ENCODE measurements at regions not wholly inside any gene's neighbourhood (a gene's known extent, or its start where the extent isn't known, plus 50 kb on each side); places are given as distances from the start of the nearest gene placed in this dataset.

- no peaks in the 10 kb centered on the region for H3K4me1 ChIP-seq
- H3K27me3 ChIP-seq = no peaks in the 10 kb centered on the region
- WGBS = 86% methylated on average over 3 of the region's 3 CpGs
- no peak overlapping the region for H3K27ac ChIP-seq (replicated peaks in 1 of 4)
- intact Hi-C loops (cut with DNase I) = no loop called here
- H3K9me3 ChIP-seq = no peaks in the 10 kb centered on the region
- H3K36me3 ChIP-seq = no peaks in the 10 kb centered on the region
- no peak overlapping the region for H3K4me3 ChIP-seq
- TF ChIP-seq POLR2AphosphoS5 (IDR thresholded peaks at IDR 0.05) = no peak
- TF ChIP-seq CTCF (IDR thresholded peaks at IDR 0.05) = no peak
- TF ChIP-seq EP300 (IDR thresholded peaks at IDR 0.05) = no peak
- TF ChIP-seq POLR2A (IDR thresholded peaks at IDR 0.05; ENCODE audit: low read depth) = no peak
- DNase-seq (ENCODE audit: extremely low spot score) = no peak
Observed at GRCh38 chr4:156521631-156522030, 450.0 kb downstream of the PDGFC start.

GRCh38 chr4:156517956-156518355 is 453.6 kb downstream of the PDGFC start:
- intact Hi-C loops (cut with DNase I) = no loop called here
- 71% methylated on average over 2 of the region's 2 CpGs for WGBS
- no peak overlapping the region for H3K4me3 ChIP-seq

GRCh38 chr4:156517546-156517945 is 454.1 kb downstream of the PDGFC start:
- no peak overlapping the region for H3K4me3 ChIP-seq
- no peak for TF ChIP-seq POLR2AphosphoS5 (IDR thresholded peaks at IDR 0.05)
- no peak for TF ChIP-seq POLR2A (IDR thresholded peaks at IDR 0.05; ENCODE audit: low read depth)
- TF ChIP-seq CTCF (IDR thresholded peaks at IDR 0.05) = no peak
- no peak for TF ChIP-seq EP300 (IDR thresholded peaks at IDR 0.05)
- intact Hi-C loops (cut with DNase I) = no loop called here
- no peak for DNase-seq (ENCODE audit: extremely low spot score)
- 77% methylated on average over 1 of the region's 1 CpG for WGBS
- no peak overlapping the region for H3K27ac ChIP-seq (replicated peaks in 1 of 4)
- no peaks in the 10 kb centered on the region for H3K9me3 ChIP-seq
- H3K4me1 ChIP-seq = no peaks in the 10 kb centered on the region
- H3K27me3 ChIP-seq = no peaks in the 10 kb centered on the region
- no peaks in the 10 kb centered on the region for H3K36me3 ChIP-seq

More at GRCh38 chr4:156517956-156518355, 453.6 kb downstream of the PDGFC start:
- H3K27me3 ChIP-seq = no peaks in the 10 kb centered on the region
- DNase-seq (ENCODE audit: extremely low spot score) = no peak
- H3K4me1 ChIP-seq = no peaks in the 10 kb centered on the region
- TF ChIP-seq POLR2AphosphoS5 (IDR thresholded peaks at IDR 0.05) (no peak), EP300 (IDR thresholded peaks at IDR 0.05) (no peak), CTCF (IDR thresholded peaks at IDR 0.05) (no peak), POLR2A (IDR thresholded peaks at IDR 0.05; ENCODE audit: low read depth) (no peak)
- no peak overlapping the region for H3K27ac ChIP-seq (replicated peaks in 1 of 4)
- H3K9me3 ChIP-seq = no peaks in the 10 kb centered on the region
- no peaks in the 10 kb centered on the region for H3K36me3 ChIP-seq

GRCh38 chr4:156516698-156517097 is 454.9 kb downstream of the PDGFC start:
- no peak for TF ChIP-seq EP300 (IDR thresholded peaks at IDR 0.05)
- no peak for TF ChIP-seq POLR2A (IDR thresholded peaks at IDR 0.05; ENCODE audit: low read depth)
- no peak for TF ChIP-seq POLR2AphosphoS5 (IDR thresholded peaks at IDR 0.05)
- no peak for TF ChIP-seq CTCF (IDR thresholded peaks at IDR 0.05)
- Histone ChIP-seq H3K36me3 (no peaks in the 10 kb centered on the region), H3K4me3 (no peak overlapping the region), H3K9me3 (no peaks in the 10 kb centered on the region), H3K4me1 (no peaks in the 10 kb centered on the region), H3K27ac (replicated peaks in 1 of 4) (no peak overlapping the region), H3K27me3 (no peaks in the 10 kb centered on the region)
- DNase-seq (ENCODE audit: extremely low spot score) = no peak
- intact Hi-C loops (cut with DNase I) = no loop called here
- WGBS = 100% methylated on average over 1 of the region's 1 CpG

- H3K36me3 ChIP-seq = no peaks in the 10 kb centered on the region
- no peak overlapping the region for H3K27ac ChIP-seq (replicated peaks in 1 of 4)
- DNase-seq (ENCODE audit: extremely low spot score) = no peak
- no peak overlapping the region for H3K4me3 ChIP-seq
- H3K27me3 ChIP-seq = no peaks in the 10 kb centered on the region
- WGBS = 75% methylated on average over 3 of the region's 3 CpGs
- TF ChIP-seq EP300 (IDR thresholded peaks at IDR 0.05) (no peak), POLR2AphosphoS5 (IDR thresholded peaks at IDR 0.05) (no peak), CTCF (IDR thresholded peaks at IDR 0.05) (no peak), POLR2A (IDR thresholded peaks at IDR 0.05; ENCODE audit: low read depth) (no peak)
- no peaks in the 10 kb centered on the region for H3K9me3 ChIP-seq
- H3K4me1 ChIP-seq = no peaks in the 10 kb centered on the region
- intact Hi-C loops (cut with DNase I) = no loop called here
Observed at GRCh38 chr4:156515295-156515694, 456.3 kb downstream of the PDGFC start.

Measured in esophagus muscularis mucosa (tissue), 4 donors.